ENCODE measurements at regions not wholly inside any gene's neighbourhood (a gene's known extent, or its start where the extent isn't known, plus 50 kb on each side); places are given as distances from the start of the nearest gene placed in this dataset.

- H3K4me1 ChIP-seq (ENCODE audit: control insufficient read depth in 4 of 4, insufficient read depth in 4 of 4, low read length in 3 of 4): peaks cover 0 to 12% (median 4%) of the 10 kb centered on the region in 4 donors
- peaks cover 0 to 3% (median 1%) of the 10 kb centered on the region in 4 donors for H3K9me3 ChIP-seq (ENCODE audit: control insufficient read depth in 4 of 4, low read length in 3 of 4)
- no peaks in the 10 kb centered on the region for H3K36me3 ChIP-seq (ENCODE audit: control insufficient read depth in 4 of 4, insufficient read depth in 3 of 4, low read depth in 1 of 4, low read length in 3 of 4)
- DNase-seq (ENCODE audit: low spot score): no peak
- H3K4me3 ChIP-seq (ENCODE audit: low read depth in 1 of 3, low read length in 3 of 3): no peak overlapping the region
- no peak overlapping the region for H3K9ac ChIP-seq (ENCODE audit: low read depth in 1 of 2, low read length in 2 of 2)
- peaks cover 0 to 4% (median 0%) of the 10 kb centered on the region in 4 donors for H3K27me3 ChIP-seq (ENCODE audit: control insufficient read depth in 4 of 4, insufficient read depth in 4 of 4, low read length in 3 of 4)
- H3K27ac ChIP-seq (ENCODE audit: low read depth in 1 of 2, low read length in 2 of 2): peak overlapping the region; percentile 36 to 48
- TF ChIP-seq SP1 (IDR thresholded peaks at IDR 0.05) (no peak), FOXA1 (IDR thresholded peaks at IDR 0.05) (no peak), ATF3 (IDR thresholded peaks at IDR 0.05) (no peak), HNF4G (IDR thresholded peaks at IDR 0.05) (no peak), FOXA2 (IDR thresholded peaks at IDR 0.05) (no peak), GABPA (IDR thresholded peaks at IDR 0.05 in 1 of 2, conservative IDR thresholded peaks at IDR 0.05 in 1 of 2) (no peak), EGR1 (IDR thresholded peaks at IDR 0.05; ENCODE audit: low read depth in 2 of 2) (no peak), NR2F2 (IDR thresholded peaks at IDR 0.05) (no peak), CTCF (IDR thresholded peaks at IDR 0.05; ENCODE audit: low read depth, low read length, missing input control) (no peak), HNF4A (conservative IDR thresholded peaks at IDR 0.05) (no peak), ZBTB33 (IDR thresholded peaks at IDR 0.05) (no peak)
- 47% methylated on average over 3 of the region's 3 CpGs for WGBS
Observed at GRCh38 chr10:31708046-31708445, 220.6 kb downstream of the ARHGAP12 start.

- WGBS: 46% methylated on average over 14 of the region's 14 CpGs
- no peak overlapping the region for H3K9ac ChIP-seq (ENCODE audit: low read depth in 1 of 2, low read length in 2 of 2)
- peaks cover 0 to 12% (median 4%) of the 10 kb centered on the region in 4 donors for H3K4me1 ChIP-seq (ENCODE audit: control insufficient read depth in 4 of 4, insufficient read depth in 4 of 4, low read length in 3 of 4)
- peak overlapping the region; percentile 33 to 67 for H3K27ac ChIP-seq (ENCODE audit: low read depth in 1 of 2, low read length in 2 of 2)
- H3K4me3 ChIP-seq (ENCODE audit: low read depth in 1 of 3, low read length in 3 of 3): no peak overlapping the region
- peaks cover 0 to 4% (median 0%) of the 10 kb centered on the region in 4 donors for H3K27me3 ChIP-seq (ENCODE audit: control insufficient read depth in 4 of 4, insufficient read depth in 4 of 4, low read length in 3 of 4)
- no peaks in the 10 kb centered on the region for H3K36me3 ChIP-seq (ENCODE audit: control insufficient read depth in 4 of 4, insufficient read depth in 3 of 4, low read depth in 1 of 4, low read length in 3 of 4)
- no peak for DNase-seq (ENCODE audit: low spot score)
- H3K9me3 ChIP-seq (ENCODE audit: control insufficient read depth in 4 of 4, low read length in 3 of 4): peaks cover 0 to 3% (median 0%) of the 10 kb centered on the region in 4 donors
- no peak for TF ChIP-seq EGR1 (IDR thresholded peaks at IDR 0.05; ENCODE audit: low read depth in 2 of 2)
- no peak for TF ChIP-seq GABPA (IDR thresholded peaks at IDR 0.05 in 1 of 2, conservative IDR thresholded peaks at IDR 0.05 in 1 of 2)
- TF ChIP-seq FOXA1 (IDR thresholded peaks at IDR 0.05): no peak
- no peak for TF ChIP-seq HNF4A (conservative IDR thresholded peaks at IDR 0.05)
- no peak for TF ChIP-seq YY1 (IDR thresholded peaks at IDR 0.05)
- TF ChIP-seq MAX (IDR thresholded peaks at IDR 0.05): no peak
- peak; percentile 24 to 34 for TF ChIP-seq RAD21 (IDR thresholded peaks at IDR 0.05)
- no peak for TF ChIP-seq FOXA2 (IDR thresholded peaks at IDR 0.05)
- TF ChIP-seq SP1 (IDR thresholded peaks at IDR 0.05): no peak
- TF ChIP-seq RXRA (IDR thresholded peaks at IDR 0.05): peak in 1 of 2 donors; percentile 42
- TF ChIP-seq NR2F2 (IDR thresholded peaks at IDR 0.05): peak; percentile 90
- TF ChIP-seq HNF4G (IDR thresholded peaks at IDR 0.05): no peak
- TF ChIP-seq TAF1 (conservative IDR thresholded peaks at IDR 0.05): no peak
- peak; percentile 25 for TF ChIP-seq REST (IDR thresholded peaks at IDR 0.05)
- TF ChIP-seq CTCF (IDR thresholded peaks at IDR 0.05; ENCODE audit: low read depth, low read length, missing input control): no peak
Observed at GRCh38 chr10:31707093-31708039, 221.3 kb downstream of the ARHGAP12 start.
